Tibial nerve (tissue), 4 donors: ENCODE measurements at regions not wholly inside any gene's neighbourhood (a gene's known extent, or its start where the extent isn't known, plus 50 kb on each side); places are given as distances from the start of the nearest gene placed in this dataset.
A peak's percentile ranks its signal among the peaks of the same experiment; 100 is the strongest.
"Not testable (repeated sequence)": the region's sequence is repeated elsewhere in the genome, so short reads cannot be mapped to it uniquely, and the experiment has no call there.

Source experiments
- DNase-seq, 2 donors: peaks; one replicate each; pipeline ENCODE4 v3.0.0-alpha.2; 2019; ENCODE audit warnings: low spot score in 2 of 2
- H3K27ac ChIP-seq, 4 donors: fragments of 200-600 bp; sonication (generic) in 3 of 4; one replicate each; pipeline ENCODE4 v1.5.1; 2017 to 2019; ENCODE audit warnings: mild to moderate bottlenecking in 1 of 4
- H3K27me3 ChIP-seq, 2 donors: fragments of 200-600 bp; sonication (generic) in 1 of 2; one replicate each; pipeline versions ENCODE4 v1.5.1 to v1.6.0; 2017 to 2019
- H3K36me3 ChIP-seq, 3 donors: fragments of 200-600 bp; sonication (generic); one replicate each; pipeline ENCODE4 v1.5.1; 2018 to 2019
- H3K4me1 ChIP-seq, 4 donors: fragments of 200-600 bp; sonication (generic) in 3 of 4; one replicate each; pipeline ENCODE4 v1.5.1; 2017 to 2019
- H3K4me3 ChIP-seq, 4 donors: fragments of 200-600 bp; sonication (generic) in 3 of 4; one replicate each; pipeline ENCODE4 v1.5.1; 2017 to 2019; ENCODE audit warnings: mild to moderate bottlenecking in 1 of 4, moderate library complexity in 1 of 4
- H3K9me3 ChIP-seq, 4 donors: fragments of 200-600 bp; sonication (generic) in 3 of 4; one replicate each; pipeline ENCODE4 v1.5.1; 2017 to 2019
- CTCF ChIP-seq, 5 experiments: fragments of 200-600 bp in 3 of 5; fragments of 450-650 bp in 2 of 5; sonication (generic) in 3 of 5; IDR thresholded peaks; one replicate each; pipeline ENCODE4 v1.5.1; 2016 to 2019; ENCODE audit warnings: antibody characterized with exemption in 5 of 5, mild to moderate bottlenecking in 3 of 5, moderate library complexity in 2 of 5
- EP300 ChIP-seq, 2 donors: sonication (generic); formaldehyde crosslinking; IDR thresholded peaks; one replicate each; pipeline ENCODE4 v1.6.1; 2017; ENCODE audit warnings: antibody characterized with exemption in 2 of 2, mild to moderate bottlenecking in 1 of 2
- POLR2A ChIP-seq, 2 donors: fragments of 450-650 bp; IDR thresholded peaks; one replicate each; pipeline ENCODE4 v1.6.1; 2017; ENCODE audit warnings: antibody characterized with exemption in 2 of 2, mild to moderate bottlenecking in 2 of 2, moderate library complexity in 2 of 2
- WGBS, 2 donors: methylation state at CpG; one replicate each; pipeline ENCODE4 v1.1.5; 2018; 5-methylcytosine and 5-hydroxymethylcytosine counted together

DNA sequence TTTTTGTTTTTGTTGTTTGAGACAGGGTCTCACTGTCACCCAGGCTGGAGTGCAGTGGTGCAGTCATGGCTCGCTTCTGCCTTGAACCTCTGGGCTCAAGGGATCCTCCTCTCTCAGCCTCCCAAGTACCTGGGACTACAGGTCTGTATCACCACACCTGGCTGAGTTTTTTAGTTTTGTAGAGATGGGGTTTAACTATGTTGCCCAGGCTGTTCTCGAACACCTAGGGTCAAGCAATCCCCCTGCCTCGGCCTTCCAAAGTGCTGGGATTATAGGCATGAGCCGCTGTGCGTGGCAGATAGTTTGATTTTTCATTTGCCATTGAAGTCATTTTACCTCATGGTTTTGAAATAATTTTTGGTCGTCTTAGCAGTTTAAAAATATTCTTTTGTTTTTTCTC, 94.3 kb upstream of the EIF5 start:
- Histone ChIP-seq H3K4me1 (no peaks in the 10 kb centered on the region), H3K36me3 (no peaks in the 10 kb centered on the region), H3K27me3 (peaks cover 0 to 13% of the 10 kb centered on the region in 2 donors), H3K9me3 (peaks cover 0 to 23% (median 0%) of the 10 kb centered on the region in 4 donors), H3K4me3 (no peak overlapping the region), H3K27ac (no peak overlapping the region)
- DNase-seq, result no peak
- WGBS, 2 donors, result 87 to 89% methylated on average over 6 of the region's 6 CpGs
- no peak for TF ChIP-seq POLR2A (IDR thresholded peaks at IDR 0.05)
- TF ChIP-seq EP300 (IDR thresholded peaks at IDR 0.05), result no peak
- TF ChIP-seq CTCF (IDR thresholded peaks at IDR 0.05), result no peak

GRCh38 chr14:103241531-103241930, 92.5 kb upstream of the EIF5 start:
- TF ChIP-seq POLR2A (IDR thresholded peaks at IDR 0.05), result no peak
- TF ChIP-seq EP300 (IDR thresholded peaks at IDR 0.05), result no peak
- TF ChIP-seq CTCF (IDR thresholded peaks at IDR 0.05), result no peak
- no peaks in the 10 kb centered on the region for H3K36me3 ChIP-seq
- peaks cover 0 to 5% (median 0%) of the 10 kb centered on the region in 4 donors for H3K4me1 ChIP-seq
- peaks cover 0 to 13% of the 10 kb centered on the region in 2 donors for H3K27me3 ChIP-seq
- no peak overlapping the region for H3K27ac ChIP-seq
- WGBS, 2 donors, result 85 to 86% methylated on average over 8 of the region's 8 CpGs
- no peak for DNase-seq
- H3K4me3 ChIP-seq, result no peak overlapping the region
- peaks cover 0 to 23% (median 0%) of the 10 kb centered on the region in 4 donors for H3K9me3 ChIP-seq

DNA sequence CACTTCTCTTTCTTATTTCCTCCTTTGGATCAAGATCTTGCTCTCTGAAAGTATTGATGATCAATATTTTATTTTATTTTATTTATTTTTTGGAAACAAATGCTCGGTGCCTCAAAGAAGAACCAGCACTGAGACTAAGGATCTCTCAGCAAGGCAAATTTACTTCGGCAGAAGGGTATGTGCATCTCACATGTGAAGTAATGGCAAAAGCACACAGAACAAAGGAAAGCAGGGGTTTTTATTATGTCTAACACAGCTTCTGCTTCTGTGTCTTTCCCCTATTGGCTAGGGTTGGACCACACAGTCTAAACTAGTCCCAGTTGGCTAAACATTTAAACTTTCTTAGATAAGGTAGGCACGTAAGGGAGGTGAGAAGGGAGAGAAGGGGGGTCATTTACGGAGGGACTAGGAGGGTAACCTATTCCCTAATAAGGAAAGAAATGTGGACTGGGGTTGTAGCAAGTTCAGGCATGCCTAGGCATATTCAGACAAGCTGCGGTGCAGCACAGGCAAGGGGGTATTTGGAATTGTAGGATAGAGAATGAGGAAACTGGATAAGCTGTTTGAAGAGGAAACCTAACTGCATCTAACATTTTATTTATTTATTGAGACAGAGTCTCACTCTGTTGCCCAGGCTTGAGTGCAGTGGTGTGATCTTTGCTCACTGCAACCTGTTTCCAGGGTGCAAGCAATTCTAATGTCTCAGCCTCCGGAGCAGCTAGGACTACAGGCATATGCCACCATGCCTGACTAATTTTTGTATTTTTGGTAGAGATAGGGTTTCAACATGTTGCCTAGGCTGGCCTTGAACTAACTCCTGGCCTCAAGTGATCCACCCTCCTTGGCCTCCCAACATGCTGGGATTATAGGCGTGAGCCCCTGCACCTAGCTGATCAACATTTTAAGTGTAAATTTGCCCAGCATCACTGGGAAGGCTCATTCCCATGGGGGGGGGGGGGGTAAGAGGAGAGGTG, 90.0 kb upstream of the EIF5 start:
- WGBS, 2 donors, result 91 to 93% methylated on average over 7 of the region's 7 CpGs
- DNase-seq, result no peak
- no peak for TF ChIP-seq POLR2A (IDR thresholded peaks at IDR 0.05)
- no peak for TF ChIP-seq CTCF (IDR thresholded peaks at IDR 0.05)
- no peak for TF ChIP-seq EP300 (IDR thresholded peaks at IDR 0.05)
- Histone ChIP-seq H3K4me3 (no peak overlapping the region), H3K9me3 (peaks cover 0 to 13% (median 0%) of the 10 kb centered on the region in 4 donors), H3K27me3 (peaks cover 0 to 13% of the 10 kb centered on the region in 2 donors), H3K27ac (no peak overlapping the region), H3K36me3 (no peaks in the 10 kb centered on the region), H3K4me1 (peaks cover 0 to 5% (median 0%) of the 10 kb centered on the region in 4 donors)

GRCh38 chr14:103245624-103246031, 88.4 kb upstream of the EIF5 start:
- H3K36me3 ChIP-seq, H3K4me1 ChIP-seq, H3K4me3 ChIP-seq, DNase-seq, H3K9me3 ChIP-seq, H3K27me3 ChIP-seq: not testable (repeated sequence)
- peak overlapping the region in 1 of 4 donors; percentile 33 for H3K27ac ChIP-seq
- WGBS, 2 donors, result 33% methylated on average over 3 of the region's 3 CpGs

GRCh38 chr14:103246070-103246469, 88.0 kb upstream of the EIF5 start:
- Histone ChIP-seq H3K27ac (peak overlapping the region in 1 of 4 donors; percentile 33), H3K9me3 (no peaks in the 10 kb centered on the region), H3K36me3 (no peaks in the 10 kb centered on the region), H3K27me3 (no peaks in the 10 kb centered on the region), H3K4me3 (no peak overlapping the region), H3K4me1 (peaks cover 0 to 5% (median 0%) of the 10 kb centered on the region in 4 donors)
- no peak for TF ChIP-seq CTCF (IDR thresholded peaks at IDR 0.05)
- 21 to 29% methylated on average over 2 of the region's 2 CpGs for WGBS, 2 donors
- no peak for DNase-seq
